ENCODE measurements at regions not wholly inside any gene's neighbourhood (a gene's known extent, or its start where the extent isn't known, plus 50 kb on each side); places are given as distances from the start of the nearest gene placed in this dataset.

DNA sequence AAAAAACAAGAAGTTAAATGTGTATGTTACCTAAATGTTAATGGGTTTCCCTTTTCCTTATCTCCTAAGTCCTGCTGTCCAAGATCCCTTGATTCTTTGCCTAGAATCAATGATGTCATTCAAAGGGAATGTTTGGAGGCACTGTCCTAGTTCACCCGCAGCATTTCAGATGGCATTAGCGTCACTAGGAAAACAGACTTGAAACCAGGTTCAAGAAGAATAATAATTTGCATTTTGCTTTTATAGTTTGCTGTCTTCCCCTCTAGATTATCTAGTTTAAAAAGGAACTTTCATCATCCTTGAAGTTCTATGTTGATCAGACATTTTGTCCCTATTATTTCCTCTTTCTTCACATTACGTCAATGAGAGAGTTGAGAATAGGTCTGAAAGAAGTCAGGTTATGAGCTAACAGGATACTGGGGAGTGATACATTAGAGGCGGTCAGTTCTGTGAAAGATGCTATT lies 234.1 kb upstream of the PGRMC2 start:
- no peak overlapping the region for H3K27ac ChIP-seq
- in situ Hi-C loops (cut with MboI; ENCODE audit: low pct_unique_long_range_greater_than_20kb in 2 of 9, low sequenced_read_pairs in 9 of 9, unreplicated experiment in 9 of 9), result no loop called here
- no peak overlapping the region for H3K4me3 ChIP-seq
- 41 to 100% (median 67%) methylated on average over 1 to 4 of the region's 4 CpGs; no CpG with 5 or more reads in 1 of the 10 experiments for WGBS, 10 experiments
- peak in 3 of 8 experiments; percentile 14 to 44 (median 34) for ATAC-seq (replicated peaks in 6 of 8)
- peaks cover 5 to 12% of the 10 kb centered on the region in 2 donors for H3K4me1 ChIP-seq (replicated peaks in 1 of 2)

DNA sequence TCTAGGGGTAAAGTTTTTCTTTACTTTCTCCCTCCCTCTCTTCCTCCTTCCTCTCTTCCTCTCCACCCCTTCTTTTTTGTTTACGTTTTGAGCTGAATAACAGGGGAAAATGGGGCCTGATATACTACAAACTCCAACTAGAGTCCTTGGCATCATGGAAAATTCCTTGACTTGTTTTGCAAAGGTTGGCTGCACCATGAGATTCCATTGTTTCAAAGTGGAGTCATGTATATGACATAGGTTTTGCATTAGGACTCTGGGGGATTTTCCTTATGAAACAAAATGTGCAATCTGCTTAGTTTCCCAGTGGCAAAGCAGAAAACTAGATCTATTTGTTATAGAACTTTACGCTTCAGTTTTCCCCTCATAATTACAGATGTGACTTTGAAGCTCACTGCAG lies 233.5 kb upstream of the PGRMC2 start:
- in situ Hi-C loops (cut with MboI; ENCODE audit: low pct_unique_long_range_greater_than_20kb in 2 of 9, low sequenced_read_pairs in 9 of 9, unreplicated experiment in 9 of 9), result no loop called here
- no peak overlapping the region for H3K4me3 ChIP-seq
- no peak for ATAC-seq (replicated peaks in 6 of 8)
- no peak overlapping the region for H3K27ac ChIP-seq
- WGBS, 10 experiments, result 63 to 100% (median 86%) methylated on average over 1 to 2 of the region's 2 CpGs
- H3K4me1 ChIP-seq (replicated peaks in 1 of 2), result peaks cover 5 to 12% of the 10 kb centered on the region in 2 donors

DNA sequence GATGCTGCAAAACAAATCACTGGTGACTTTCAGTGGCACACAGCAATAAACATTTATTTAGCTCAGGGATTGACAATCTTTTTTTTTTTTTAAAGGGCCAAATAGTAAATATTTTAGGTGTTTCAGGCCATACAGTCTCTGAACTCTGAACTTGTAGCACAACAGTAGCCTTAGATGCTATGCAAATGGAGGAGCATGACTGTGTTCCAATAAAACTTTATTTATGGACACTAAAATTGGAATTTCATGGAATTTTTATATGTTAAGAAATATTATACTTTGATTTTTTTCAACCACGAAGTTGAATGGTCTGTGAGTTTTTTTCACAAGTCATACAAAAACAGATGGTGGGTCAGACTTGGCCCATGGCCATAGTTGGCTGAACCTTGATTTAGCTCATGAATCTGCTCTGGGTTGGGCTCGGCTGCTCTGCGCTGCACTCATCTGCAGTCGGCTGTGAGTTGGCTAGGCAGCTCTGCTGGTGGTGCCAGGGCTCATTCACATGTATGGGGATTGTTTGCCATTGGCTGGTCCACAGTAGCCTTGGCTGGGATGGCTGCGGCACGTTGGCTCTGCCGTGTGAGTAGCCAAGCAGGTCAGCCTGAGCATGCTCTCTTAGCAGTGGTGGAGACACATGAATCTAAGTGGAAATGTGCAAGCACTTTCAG lies 231.7 kb upstream of the PGRMC2 start:
- in situ Hi-C loops (cut with MboI; ENCODE audit: low pct_unique_long_range_greater_than_20kb in 2 of 9, low sequenced_read_pairs in 9 of 9, unreplicated experiment in 9 of 9), result no loop called here
- Histone ChIP-seq H3K4me3 (no peak overlapping the region), H3K4me1 (replicated peaks in 1 of 2) (peaks cover 5 to 12% of the 10 kb centered on the region in 2 donors), H3K27ac (no peak overlapping the region)
- WGBS, 10 experiments, result 24 to 94% (median 39%) methylated on average over 1 to 4 of the region's 7 CpGs; no CpG with 5 or more reads in 2 of the 10 experiments
- no peak for ATAC-seq (replicated peaks in 6 of 8)

DNA sequence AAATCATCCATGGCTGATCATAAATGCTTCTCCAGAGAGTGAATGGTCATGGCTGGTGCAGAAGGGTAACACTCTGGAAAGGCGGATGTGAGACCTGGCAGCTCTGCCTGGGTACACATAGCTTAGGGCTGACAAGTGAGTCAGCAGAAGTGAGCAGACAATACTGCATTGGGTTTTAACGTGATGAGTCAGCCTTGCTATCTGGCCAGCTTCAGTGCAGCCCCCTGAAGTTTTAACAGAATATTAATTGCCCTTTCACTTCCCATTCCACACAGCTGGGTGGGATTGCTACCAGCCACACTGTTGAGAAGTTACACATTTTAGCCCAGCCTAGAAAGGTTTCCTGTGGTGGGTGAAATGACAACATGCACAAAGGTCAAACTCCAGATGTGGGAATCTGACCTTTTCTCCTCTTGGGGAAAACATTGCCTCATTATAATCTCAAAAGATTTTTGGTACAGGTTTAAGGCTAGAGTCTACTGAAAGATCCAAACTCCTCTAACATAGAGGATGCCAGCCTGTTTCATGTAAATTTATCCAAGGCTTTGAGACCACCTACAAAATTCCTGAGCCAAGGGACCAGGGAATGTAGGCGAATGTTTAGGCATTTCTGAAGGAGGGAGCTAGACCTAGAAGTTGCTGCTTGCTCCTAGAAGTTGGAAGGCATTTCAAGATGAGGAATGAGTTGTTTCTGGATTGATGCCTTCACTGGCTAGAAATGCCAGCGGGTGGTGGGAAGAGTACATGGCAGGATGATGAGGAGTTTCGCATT lies 230.3 kb upstream of the PGRMC2 start:
- peaks cover 5 to 12% of the 10 kb centered on the region in 2 donors for H3K4me1 ChIP-seq (replicated peaks in 1 of 2)
- no peak overlapping the region for H3K4me3 ChIP-seq
- 10 to 83% (median 67%) methylated on average over 1 to 5 of the region's 5 CpGs; no CpG with 5 or more reads in 3 of the 10 experiments for WGBS, 10 experiments
- ATAC-seq (replicated peaks in 6 of 8), result peak; percentile 86 to 99 (median 91)
- in situ Hi-C loops (cut with MboI; ENCODE audit: low pct_unique_long_range_greater_than_20kb in 2 of 9, low sequenced_read_pairs in 9 of 9, unreplicated experiment in 9 of 9), result no loop called here
- H3K27ac ChIP-seq, result no peak overlapping the region

DNA sequence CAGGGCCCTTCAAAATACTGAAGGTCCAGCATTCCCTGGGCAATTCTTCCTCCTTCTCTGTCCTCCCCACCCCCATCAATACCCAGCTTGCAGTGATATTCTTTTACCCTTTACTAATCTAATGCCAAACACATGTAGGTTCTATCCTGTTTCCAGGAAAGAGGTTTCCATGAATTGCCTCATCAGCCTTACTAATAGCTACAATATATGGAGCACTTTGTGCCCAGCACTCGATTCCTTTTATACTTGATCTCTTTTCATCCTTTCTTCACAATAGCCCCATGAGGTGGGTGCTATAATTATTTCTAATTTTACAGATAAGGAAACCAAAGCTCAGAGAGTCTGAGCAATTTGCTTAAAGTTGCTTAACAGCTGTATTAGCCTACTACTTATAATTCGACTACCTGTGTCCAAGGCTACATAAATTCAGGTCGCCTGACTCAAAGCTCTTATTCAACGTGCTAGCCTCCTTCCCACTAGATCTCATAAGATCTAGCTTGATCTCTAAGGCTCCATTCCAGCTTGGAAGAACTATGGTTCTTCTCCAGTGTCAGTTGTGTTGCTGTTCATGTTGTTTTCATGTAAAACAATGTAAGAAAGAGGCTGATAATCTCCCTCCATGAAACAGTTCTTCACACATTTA lies 229.6 kb upstream of the PGRMC2 start:
- no peak overlapping the region for H3K4me3 ChIP-seq
- ATAC-seq (replicated peaks in 6 of 8), result peak in 3 of 8 experiments; percentile 10 to 39 (median 11)
- 13 to 100% (median 81%) methylated on average over 1 to 4 of the region's 4 CpGs for WGBS, 10 experiments
- H3K27ac ChIP-seq, result no peak overlapping the region
- H3K4me1 ChIP-seq (replicated peaks in 1 of 2), result peaks cover 5 to 12% of the 10 kb centered on the region in 2 donors
- in situ Hi-C loops (cut with MboI; ENCODE audit: low pct_unique_long_range_greater_than_20kb in 2 of 9, low sequenced_read_pairs in 9 of 9, unreplicated experiment in 9 of 9), result no loop called here

DNA sequence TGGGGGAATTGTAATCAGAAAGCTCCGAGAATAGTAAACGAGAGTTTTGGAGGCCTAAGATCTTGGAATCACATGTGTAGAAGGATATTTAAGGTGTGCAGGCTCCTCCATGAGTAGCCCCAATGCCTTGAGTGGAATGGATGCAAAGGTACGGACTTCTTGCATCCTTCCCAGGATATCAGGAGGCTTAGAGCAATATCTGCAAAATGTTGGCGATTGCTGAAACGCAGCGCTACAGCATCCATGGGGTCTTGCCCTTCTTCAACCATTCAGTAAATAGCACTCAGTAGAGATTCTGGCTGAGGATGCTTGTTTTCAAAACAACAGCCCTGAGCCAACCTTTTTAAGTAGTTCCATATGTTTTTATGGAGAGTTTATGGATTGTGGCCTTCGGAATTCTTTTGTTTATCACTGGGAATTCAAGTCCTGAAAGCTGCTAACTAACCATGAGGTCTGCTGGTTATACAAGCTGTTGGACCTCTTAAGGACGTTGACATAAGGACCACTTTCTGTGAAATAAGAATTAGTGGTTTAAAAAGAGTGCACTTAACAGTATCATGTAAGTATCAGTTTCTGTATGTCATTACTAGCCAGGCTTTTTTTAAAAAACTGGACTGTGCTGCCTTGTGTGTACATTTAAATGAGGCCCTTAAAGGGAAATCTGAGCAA lies 228.8 kb upstream of the PGRMC2 start:
- Histone ChIP-seq H3K27ac (no peak overlapping the region), H3K4me1 (replicated peaks in 1 of 2) (peaks cover 5 to 12% of the 10 kb centered on the region in 2 donors), H3K4me3 (no peak overlapping the region)
- no peak for ATAC-seq (replicated peaks in 6 of 8)
- WGBS, 10 experiments, result 13 to 100% (median 89%) methylated on average over 1 to 8 of the region's 8 CpGs; no CpG with 5 or more reads in 1 of the 10 experiments
- in situ Hi-C loops (cut with MboI; ENCODE audit: low pct_unique_long_range_greater_than_20kb in 2 of 9, low sequenced_read_pairs in 9 of 9, unreplicated experiment in 9 of 9), result no loop called here

DNA sequence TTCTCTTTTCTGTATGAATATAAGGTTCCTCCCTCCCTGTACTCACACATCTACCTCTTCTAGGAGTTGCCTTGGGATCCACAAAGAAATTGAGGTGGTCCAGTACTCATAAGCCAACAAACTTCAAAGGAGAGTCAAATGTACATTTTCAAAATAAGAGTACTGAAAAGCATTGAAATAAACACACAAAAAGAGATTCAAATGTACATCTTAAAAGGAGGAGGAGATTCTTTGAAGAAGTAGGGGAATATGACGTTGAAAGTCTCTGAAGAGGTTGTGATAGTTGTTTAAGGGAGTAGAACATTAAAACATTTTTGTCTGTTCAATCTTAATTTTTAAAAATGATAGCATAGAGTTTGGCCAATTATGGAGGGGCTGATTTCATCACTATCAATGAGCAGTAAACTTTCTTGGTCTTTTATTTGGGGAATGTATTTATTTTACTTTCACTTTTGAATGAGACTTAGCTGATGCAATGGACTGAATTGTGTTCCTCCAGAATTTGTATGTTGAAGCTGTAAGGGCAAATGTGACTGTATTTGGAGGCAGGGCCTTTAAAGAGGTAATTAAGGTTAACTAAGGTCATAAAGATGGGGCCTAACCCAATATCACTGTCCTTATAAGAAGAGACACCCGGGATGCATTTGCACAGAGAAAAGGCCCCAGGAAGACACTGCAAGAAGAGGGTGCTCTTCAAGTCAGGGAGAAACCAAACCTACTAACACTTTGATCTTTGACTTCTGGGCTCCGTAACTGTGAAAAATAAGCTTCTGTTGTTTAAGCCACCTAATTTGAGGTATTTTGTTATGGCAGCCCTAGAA lies 226.3 kb upstream of the PGRMC2 start:
- WGBS, 10 experiments, result 67 to 94% (median 89%) methylated on average over 1 to 3 of the region's 3 CpGs; no CpG with 5 or more reads in 2 of the 10 experiments
- in situ Hi-C loops (cut with MboI; ENCODE audit: low pct_unique_long_range_greater_than_20kb in 2 of 9, low sequenced_read_pairs in 9 of 9, unreplicated experiment in 9 of 9), result no loop called here
- no peak for ATAC-seq (replicated peaks in 6 of 8)

DNA sequence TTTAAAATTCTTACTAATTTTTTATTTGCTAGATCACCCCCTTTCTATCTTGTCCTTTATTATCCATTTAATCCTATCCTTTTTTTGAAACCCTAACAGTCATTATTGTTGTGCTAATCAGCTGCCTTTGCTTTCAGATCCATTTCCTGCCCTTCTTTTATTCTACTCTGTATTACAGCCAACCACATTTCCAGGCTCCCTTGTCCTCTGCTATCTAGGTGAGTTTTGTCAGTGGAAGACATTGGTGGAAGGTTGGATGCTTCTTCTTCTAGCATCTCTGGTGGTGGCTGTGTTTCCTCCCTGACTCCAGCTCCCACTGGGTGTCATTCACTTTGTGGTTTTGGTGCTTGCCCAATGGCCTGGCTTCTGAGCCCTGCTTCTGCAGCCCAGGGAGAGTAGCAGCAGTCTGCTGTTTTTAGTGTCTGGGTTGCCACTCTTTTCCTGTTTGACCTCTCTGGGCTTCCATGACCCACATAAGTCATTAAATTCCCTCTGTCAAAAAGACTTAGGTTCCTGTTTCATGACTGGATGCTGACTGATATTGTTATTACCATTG lies 225.2 kb upstream of the PGRMC2 start:
- no peak overlapping the region for H3K4me3 ChIP-seq
- no peak for ATAC-seq (replicated peaks in 6 of 8)
- no peak overlapping the region for H3K27ac ChIP-seq
- H3K4me1 ChIP-seq (replicated peaks in 1 of 2), result peaks cover 5 to 10% of the 10 kb centered on the region in 2 donors
- in situ Hi-C loops (cut with MboI; ENCODE audit: low pct_unique_long_range_greater_than_20kb in 2 of 9, low sequenced_read_pairs in 9 of 9, unreplicated experiment in 9 of 9), result no loop called here

More for the DNA sequence above, 226.3 kb upstream of the PGRMC2 start:
- H3K27ac ChIP-seq, result no peak overlapping the region
- peaks cover 5 to 12% of the 10 kb centered on the region in 2 donors for H3K4me1 ChIP-seq (replicated peaks in 1 of 2)
- H3K4me3 ChIP-seq, result no peak overlapping the region

DNA sequence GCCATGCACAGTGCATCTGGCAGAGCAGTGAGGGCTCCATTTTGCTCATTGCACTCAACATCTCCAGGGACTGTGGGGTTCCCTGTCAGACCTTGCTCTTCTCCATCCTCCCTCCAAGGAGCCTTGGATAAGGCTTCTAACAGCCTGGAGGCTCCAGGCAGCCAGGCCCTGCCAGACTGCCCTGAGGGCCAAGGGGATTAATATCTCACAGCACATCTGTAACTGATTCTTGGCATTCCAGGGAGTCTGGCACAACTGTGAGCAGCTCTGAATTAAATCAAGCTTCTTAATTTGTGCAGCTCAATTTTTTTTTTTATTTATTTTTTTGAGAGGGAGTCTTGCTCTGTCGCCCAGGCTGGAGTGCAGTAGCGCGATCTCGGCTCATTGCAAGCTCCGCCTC lies 224.5 kb upstream of the PGRMC2 start:
- 67 to 100% (median 94%) methylated on average over 1 to 5 of the region's 5 CpGs; no CpG with 5 or more reads in 7 of the 10 experiments for WGBS, 10 experiments
- H3K27ac ChIP-seq, result no peak overlapping the region
- no peak for ATAC-seq (replicated peaks in 6 of 8)
- no peak overlapping the region for H3K4me3 ChIP-seq
- H3K4me1 ChIP-seq (replicated peaks in 1 of 2), result peaks cover 0 to 3% of the 10 kb centered on the region in 2 donors
- in situ Hi-C loops (cut with MboI; ENCODE audit: low pct_unique_long_range_greater_than_20kb in 2 of 9, low sequenced_read_pairs in 9 of 9, unreplicated experiment in 9 of 9), result no loop called here

DNA sequence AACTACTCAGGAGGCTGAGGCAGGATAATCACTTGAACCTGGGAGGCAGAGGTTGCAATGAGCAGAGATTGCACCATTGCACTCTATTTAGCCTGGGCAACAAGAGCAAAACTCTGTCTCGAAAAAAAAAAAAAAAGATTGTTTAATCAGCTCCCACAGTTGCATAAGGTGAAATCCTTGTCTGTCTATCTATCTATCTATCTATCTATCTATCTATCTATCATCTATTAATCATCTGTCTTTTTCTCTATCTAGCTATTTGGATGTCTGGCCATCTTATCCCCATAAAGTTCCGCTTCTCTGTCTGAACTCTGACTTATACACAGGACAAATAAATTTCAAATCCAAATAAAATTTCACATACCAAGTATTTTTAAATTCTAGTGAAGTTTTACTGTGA lies 223.2 kb upstream of the PGRMC2 start:
- 50 to 100% (median 92%) methylated on average over 1 to 2 of the region's 2 CpGs; no CpG with 5 or more reads in 2 of the 10 experiments for WGBS, 10 experiments
- Histone ChIP-seq H3K4me1 (replicated peaks in 1 of 2) (no peaks in the 10 kb centered on the region), H3K27ac (no peak overlapping the region), H3K4me3 (no peak overlapping the region)
- ATAC-seq (replicated peaks in 6 of 8), result no peak
- in situ Hi-C loops (cut with MboI; ENCODE audit: low pct_unique_long_range_greater_than_20kb in 2 of 9, low sequenced_read_pairs in 9 of 9, unreplicated experiment in 9 of 9), result no loop called here

DNA sequence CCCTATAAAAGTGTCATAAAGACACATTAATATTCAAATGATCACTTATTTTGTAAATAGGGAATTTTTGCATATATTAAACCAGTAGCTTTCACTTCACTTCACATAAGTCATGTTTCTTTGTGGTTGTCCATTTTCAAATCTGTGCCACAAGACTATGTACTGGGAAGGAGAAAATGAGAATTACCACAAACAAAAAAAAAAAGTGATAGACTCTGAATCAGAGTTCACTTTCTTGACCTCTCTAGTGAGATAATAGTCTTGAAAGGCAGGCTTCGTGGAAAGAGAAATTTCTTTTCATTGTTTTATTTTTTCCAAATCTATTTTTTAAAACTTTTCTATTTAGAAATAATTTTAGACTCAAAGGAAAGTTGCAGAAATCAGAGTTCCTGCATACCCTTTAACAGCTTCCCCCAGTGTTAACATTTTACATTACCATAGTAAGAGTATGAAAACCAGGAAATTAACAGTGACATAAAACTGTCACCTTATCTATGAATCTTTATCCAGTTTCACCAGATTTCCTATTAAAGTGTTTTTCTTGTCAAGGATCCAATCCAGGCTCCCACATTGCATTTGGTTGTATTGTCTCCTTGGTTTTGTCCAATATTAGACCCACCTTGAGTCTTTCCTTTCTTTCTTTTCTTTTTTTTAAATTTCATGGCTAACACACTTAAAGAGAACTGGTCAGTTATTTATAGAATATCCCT lies 215.4 kb upstream of the PGRMC2 start:
- H3K27ac ChIP-seq, result no peak overlapping the region
- in situ Hi-C loops (cut with MboI; ENCODE audit: low pct_unique_long_range_greater_than_20kb in 2 of 9, low sequenced_read_pairs in 9 of 9, unreplicated experiment in 9 of 9), result no loop called here
- no peak for ATAC-seq (replicated peaks in 6 of 8)

More for the DNA sequence above, 215.4 kb upstream of the PGRMC2 start:
- Histone ChIP-seq H3K4me1 (replicated peaks in 1 of 2) (no peaks in the 10 kb centered on the region), H3K4me3 (no peak overlapping the region)
- 21 to 100% (median 48%) methylated on average over 1 of the region's 1 CpG; no CpG with 5 or more reads in 2 of the 10 experiments for WGBS, 10 experiments
